ENCODE measurements at regions not wholly inside any gene's neighbourhood (a gene's known extent, or its start where the extent isn't known, plus 50 kb on each side); places are given as distances from the start of the nearest gene placed in this dataset.
"Not testable (repeated sequence)": the region's sequence is repeated elsewhere in the genome, so short reads cannot be mapped to it uniquely, and the experiment has no call there.

DNA sequence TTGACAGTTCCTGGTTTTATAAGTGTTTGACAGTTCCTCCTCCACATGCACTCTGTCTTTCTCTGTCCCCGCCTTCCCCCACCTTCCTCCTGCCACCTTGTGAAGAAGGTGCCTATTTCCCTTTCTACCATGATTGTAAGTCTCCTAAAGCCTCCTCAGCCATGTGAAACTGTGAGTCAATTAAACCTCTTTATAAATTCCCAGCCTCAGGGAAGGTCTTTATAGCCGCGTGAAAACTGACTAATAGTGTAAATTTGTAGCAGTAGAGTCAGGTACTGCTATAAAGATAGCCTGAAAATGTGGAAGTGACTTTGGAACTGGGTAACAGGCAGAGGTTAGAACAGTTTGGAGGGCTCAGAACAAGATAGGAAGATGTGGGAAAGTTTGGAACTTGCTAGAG is 88.7 kb upstream of the ADORA2B start:
- CTCF ChIA-PET; H3K9me3 Mint-ChIP-seq (ENCODE audit: low read depth, unreplicated experiment); BruUV-seq (replicated peaks); H3K4me3 Mint-ChIP-seq (ENCODE audit: low read depth, unreplicated experiment); H3K4me1 Mint-ChIP-seq (ENCODE audit: low read depth, unreplicated experiment); intact Hi-C loops (cut with micrococcal nuclease; ENCODE audit: unreplicated experiment); H3K36me3 Mint-ChIP-seq (ENCODE audit: insufficient read depth, unreplicated experiment); H3K27ac Mint-ChIP-seq (ENCODE audit: unreplicated experiment); DNase-seq; H3K27me3 Mint-ChIP-seq (ENCODE audit: unreplicated experiment): not testable (repeated sequence)

DNA sequence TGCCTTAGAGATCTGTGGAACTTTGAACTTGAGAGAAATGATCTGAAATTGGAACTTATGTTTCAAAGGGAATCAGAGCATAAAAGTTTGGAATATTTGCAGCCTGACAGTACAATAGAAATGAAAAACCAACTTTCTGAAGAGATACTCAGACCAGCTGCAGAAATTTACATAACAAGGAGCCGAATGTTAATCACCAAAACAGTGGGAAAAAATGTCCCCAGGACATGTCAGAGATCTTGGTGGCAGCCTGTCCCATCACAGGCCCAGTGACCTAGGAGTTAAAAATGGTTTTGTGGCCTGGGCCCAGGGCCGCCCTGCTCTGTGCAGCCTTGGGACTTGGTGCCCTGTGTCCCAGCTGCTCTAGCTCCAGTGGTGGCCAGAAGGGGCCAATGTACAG is 88.2 kb upstream of the ADORA2B start:
- H3K4me1 Mint-ChIP-seq (ENCODE audit: low read depth, unreplicated experiment); H3K4me3 Mint-ChIP-seq (ENCODE audit: low read depth, unreplicated experiment); DNase-seq; H3K9me3 Mint-ChIP-seq (ENCODE audit: low read depth, unreplicated experiment); CTCF ChIA-PET; H3K27ac Mint-ChIP-seq (ENCODE audit: unreplicated experiment); H3K36me3 Mint-ChIP-seq (ENCODE audit: insufficient read depth, unreplicated experiment); BruUV-seq (replicated peaks); intact Hi-C loops (cut with micrococcal nuclease; ENCODE audit: unreplicated experiment); H3K27me3 Mint-ChIP-seq (ENCODE audit: unreplicated experiment): not testable (repeated sequence)

DNA sequence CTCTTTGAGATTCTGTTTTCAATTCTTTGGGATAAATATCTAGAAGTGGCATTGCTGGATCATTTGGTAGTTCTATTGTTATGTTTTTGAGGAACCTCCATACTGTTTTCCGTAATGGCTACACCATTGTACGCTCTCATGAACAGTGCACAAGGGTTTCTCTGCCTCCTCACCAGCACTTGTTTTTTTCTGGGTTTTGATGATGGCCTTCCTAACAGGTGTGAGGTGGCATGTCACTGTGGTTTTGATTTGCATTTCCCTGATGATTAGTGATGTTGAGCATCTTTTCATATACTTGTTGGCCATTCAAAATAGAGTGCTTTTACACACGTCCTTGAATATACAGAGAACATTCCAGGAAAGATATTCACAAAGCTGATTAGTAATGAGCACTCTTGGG is 86.8 kb upstream of the ADORA2B start:
- CTCF ChIA-PET; H3K4me1 Mint-ChIP-seq (ENCODE audit: low read depth, unreplicated experiment): not testable (repeated sequence)

DNA sequence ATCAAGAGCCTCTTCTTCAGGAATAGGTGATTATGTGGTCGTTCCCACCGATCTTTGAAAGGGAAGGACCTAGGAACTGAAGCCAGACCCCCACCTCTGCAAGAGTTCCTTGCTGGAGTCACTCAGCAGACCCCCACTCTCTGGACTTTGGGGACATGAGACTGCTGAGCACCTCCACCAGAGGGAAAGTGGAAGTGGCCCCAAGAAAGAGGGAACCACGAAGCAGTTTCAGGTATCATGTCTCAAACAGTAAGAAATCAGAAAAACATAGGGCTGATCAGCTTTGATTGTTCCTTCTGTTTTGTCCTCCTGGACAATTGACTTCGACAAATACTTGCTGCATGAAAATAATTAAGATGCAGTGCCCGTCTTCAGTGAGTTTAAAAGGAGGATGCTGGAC is 84.2 kb upstream of the ADORA2B start:
- H3K27me3 Mint-ChIP-seq (ENCODE audit: unreplicated experiment); CTCF ChIA-PET; H3K9me3 Mint-ChIP-seq (ENCODE audit: low read depth, unreplicated experiment); H3K27ac Mint-ChIP-seq (ENCODE audit: unreplicated experiment); intact Hi-C loops (cut with micrococcal nuclease; ENCODE audit: unreplicated experiment); H3K4me3 Mint-ChIP-seq (ENCODE audit: low read depth, unreplicated experiment); DNase-seq; BruUV-seq (replicated peaks); H3K36me3 Mint-ChIP-seq (ENCODE audit: insufficient read depth, unreplicated experiment); H3K4me1 Mint-ChIP-seq (ENCODE audit: low read depth, unreplicated experiment): not testable (repeated sequence)

More for the DNA sequence above, 86.8 kb upstream of the ADORA2B start:
- H3K27me3 Mint-ChIP-seq (ENCODE audit: unreplicated experiment); DNase-seq; H3K4me3 Mint-ChIP-seq (ENCODE audit: low read depth, unreplicated experiment); BruUV-seq (replicated peaks); H3K9me3 Mint-ChIP-seq (ENCODE audit: low read depth, unreplicated experiment); H3K36me3 Mint-ChIP-seq (ENCODE audit: insufficient read depth, unreplicated experiment); intact Hi-C loops (cut with micrococcal nuclease; ENCODE audit: unreplicated experiment); H3K27ac Mint-ChIP-seq (ENCODE audit: unreplicated experiment): not testable (repeated sequence)

DNA sequence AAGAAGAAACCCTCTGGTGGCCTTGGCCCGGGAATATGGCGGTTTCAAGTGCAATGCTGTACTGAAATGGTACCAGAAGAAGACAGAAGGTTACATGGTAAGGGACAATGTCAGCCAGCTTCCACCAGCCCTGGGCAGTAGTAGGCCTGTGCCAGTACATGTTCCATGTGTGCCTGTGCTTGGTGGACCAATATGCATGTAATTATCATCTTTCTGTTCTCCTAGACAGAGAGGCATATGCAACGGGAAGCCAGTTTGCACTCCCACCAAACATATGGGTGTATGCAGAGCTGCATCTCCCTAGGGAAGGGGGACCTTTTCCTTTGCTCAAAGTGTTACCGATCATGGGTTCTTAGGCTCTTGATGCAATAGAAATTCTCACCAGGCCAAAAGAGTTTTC is 80.9 kb upstream of the ADORA2B start:
- CTCF ChIA-PET = interaction anchor here (0.6 kb wide), 1 partner anchor 133 kb away, joined by 3 read pairs; no protein-coding TSS in a partner anchor
- BruUV-seq (replicated peaks); H3K27ac Mint-ChIP-seq (ENCODE audit: unreplicated experiment); H3K4me1 Mint-ChIP-seq (ENCODE audit: low read depth, unreplicated experiment); H3K4me3 Mint-ChIP-seq (ENCODE audit: low read depth, unreplicated experiment); H3K27me3 Mint-ChIP-seq (ENCODE audit: unreplicated experiment); intact Hi-C loops (cut with micrococcal nuclease; ENCODE audit: unreplicated experiment); H3K9me3 Mint-ChIP-seq (ENCODE audit: low read depth, unreplicated experiment); H3K36me3 Mint-ChIP-seq (ENCODE audit: insufficient read depth, unreplicated experiment); DNase-seq: not testable (repeated sequence)

GRCh38 chr17:15864472-15864871 is 80.5 kb upstream of the ADORA2B start:
- H3K4me1 Mint-ChIP-seq (ENCODE audit: low read depth, unreplicated experiment); H3K27me3 Mint-ChIP-seq (ENCODE audit: unreplicated experiment); H3K36me3 Mint-ChIP-seq (ENCODE audit: insufficient read depth, unreplicated experiment); H3K4me3 Mint-ChIP-seq (ENCODE audit: low read depth, unreplicated experiment); H3K9me3 Mint-ChIP-seq (ENCODE audit: low read depth, unreplicated experiment); BruUV-seq (replicated peaks); intact Hi-C loops (cut with micrococcal nuclease; ENCODE audit: unreplicated experiment); H3K27ac Mint-ChIP-seq (ENCODE audit: unreplicated experiment); DNase-seq: not testable (repeated sequence)
- CTCF ChIA-PET = interaction anchor here (0.6 kb wide), 1 partner anchor 132 kb away, joined by 3 read pairs; no protein-coding TSS in a partner anchor

DNA sequence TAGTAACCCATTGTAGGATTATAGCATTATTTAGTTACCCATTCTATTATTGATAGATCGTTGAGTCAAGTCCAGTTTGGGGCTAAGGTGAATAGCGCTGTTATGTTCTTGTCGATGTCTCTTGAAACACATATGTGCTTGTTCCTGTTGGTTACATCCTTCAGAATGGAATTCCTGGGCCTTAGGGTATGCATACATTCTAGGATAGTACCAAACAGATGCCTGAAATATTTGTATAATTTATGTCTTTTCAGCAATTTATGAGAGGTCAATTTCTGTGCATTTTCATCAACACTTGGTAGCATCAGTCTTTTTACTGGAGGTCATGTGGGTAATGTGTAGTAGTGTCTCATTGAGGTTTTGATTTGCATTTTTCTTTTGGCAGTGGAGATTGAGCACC is 78.9 kb upstream of the ADORA2B start:
- H3K27me3 Mint-ChIP-seq (ENCODE audit: unreplicated experiment); BruUV-seq (replicated peaks); H3K36me3 Mint-ChIP-seq (ENCODE audit: insufficient read depth, unreplicated experiment); DNase-seq; H3K4me1 Mint-ChIP-seq (ENCODE audit: low read depth, unreplicated experiment); intact Hi-C loops (cut with micrococcal nuclease; ENCODE audit: unreplicated experiment); CTCF ChIA-PET; H3K9me3 Mint-ChIP-seq (ENCODE audit: low read depth, unreplicated experiment); H3K4me3 Mint-ChIP-seq (ENCODE audit: low read depth, unreplicated experiment); H3K27ac Mint-ChIP-seq (ENCODE audit: unreplicated experiment): not testable (repeated sequence)

- H3K27me3 Mint-ChIP-seq (ENCODE audit: unreplicated experiment); intact Hi-C loops (cut with micrococcal nuclease; ENCODE audit: unreplicated experiment); H3K27ac Mint-ChIP-seq (ENCODE audit: unreplicated experiment); H3K9me3 Mint-ChIP-seq (ENCODE audit: low read depth, unreplicated experiment); BruUV-seq (replicated peaks); H3K4me1 Mint-ChIP-seq (ENCODE audit: low read depth, unreplicated experiment); H3K36me3 Mint-ChIP-seq (ENCODE audit: insufficient read depth, unreplicated experiment); CTCF ChIA-PET; H3K4me3 Mint-ChIP-seq (ENCODE audit: low read depth, unreplicated experiment); DNase-seq: not testable (repeated sequence)
Observed at GRCh38 chr17:15867331-15867730, 77.6 kb upstream of the ADORA2B start.

DNA sequence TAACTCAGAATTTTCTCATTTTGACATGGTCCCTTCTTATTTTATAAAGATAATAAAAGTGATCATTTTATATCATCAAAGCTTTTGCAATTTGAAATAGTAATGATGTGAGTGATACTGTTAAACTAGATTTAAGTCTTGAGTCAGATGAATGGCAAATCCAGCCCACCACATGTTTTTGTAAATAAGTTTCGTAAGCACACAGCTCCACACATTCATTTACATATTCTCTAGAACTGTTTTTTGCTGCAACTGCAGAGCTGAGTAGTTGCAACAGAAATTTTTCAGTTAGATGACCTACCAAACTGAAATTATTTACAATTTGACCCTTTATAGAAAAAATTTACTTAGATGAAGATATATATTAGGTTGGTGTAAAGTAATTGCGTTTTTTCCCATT is 75.1 kb upstream of the ADORA2B start:
- H3K36me3 Mint-ChIP-seq (ENCODE audit: insufficient read depth, unreplicated experiment); H3K4me3 Mint-ChIP-seq (ENCODE audit: low read depth, unreplicated experiment); BruUV-seq (replicated peaks); H3K9me3 Mint-ChIP-seq (ENCODE audit: low read depth, unreplicated experiment); DNase-seq; H3K4me1 Mint-ChIP-seq (ENCODE audit: low read depth, unreplicated experiment); intact Hi-C loops (cut with micrococcal nuclease; ENCODE audit: unreplicated experiment); CTCF ChIA-PET; H3K27me3 Mint-ChIP-seq (ENCODE audit: unreplicated experiment); H3K27ac Mint-ChIP-seq (ENCODE audit: unreplicated experiment): not testable (repeated sequence)

GRCh38 chr17:15872677-15873076 is 72.3 kb upstream of the ADORA2B start:
- BruUV-seq (replicated peaks); H3K27ac Mint-ChIP-seq (ENCODE audit: unreplicated experiment); H3K4me3 Mint-ChIP-seq (ENCODE audit: low read depth, unreplicated experiment); H3K9me3 Mint-ChIP-seq (ENCODE audit: low read depth, unreplicated experiment); DNase-seq; intact Hi-C loops (cut with micrococcal nuclease; ENCODE audit: unreplicated experiment); H3K4me1 Mint-ChIP-seq (ENCODE audit: low read depth, unreplicated experiment); CTCF ChIA-PET; H3K27me3 Mint-ChIP-seq (ENCODE audit: unreplicated experiment); H3K36me3 Mint-ChIP-seq (ENCODE audit: insufficient read depth, unreplicated experiment): not testable (repeated sequence)
